ENCODE measurements at regions not wholly inside any gene's neighbourhood (a gene's known extent, or its start where the extent isn't known, plus 50 kb on each side); places are given as distances from the start of the nearest gene placed in this dataset.

- H3K4me1 ChIP-seq (ENCODE audit: control insufficient read depth in 1 of 2, insufficient read depth in 2 of 2, low read length in 2 of 2), result no peaks in the 10 kb centered on the region
- H3K27me3 ChIP-seq (ENCODE audit: control insufficient read depth in 1 of 2, insufficient read depth in 2 of 2, low read length in 1 of 2), result no peaks in the 10 kb centered on the region
- ATAC-seq (ENCODE audit: low FRiP score) (no peak), DNase-seq (no peak)
- intact Hi-C loops (cut with DNase I), result loop anchor here in 1 of 2 donors (10.0 kb wide), 1 partner anchor 132 kb away; no protein-coding TSS in a partner anchor
- H3K9me3 ChIP-seq (ENCODE audit: control insufficient read depth, low read length), result no peaks in the 10 kb centered on the region
- no peaks in the 10 kb centered on the region for H3K36me3 ChIP-seq (ENCODE audit: control insufficient read depth in 1 of 2, insufficient read depth in 2 of 2, low read length in 1 of 2)
- WGBS, 2 donors, result 81 to 93% methylated on average over 1 of the region's 1 CpG
- no peak overlapping the region for H3K27ac ChIP-seq (ENCODE audit: low read depth in 1 of 2, low read length in 2 of 2)
- H3K4me3 ChIP-seq (ENCODE audit: low read length in 2 of 2), result no peak overlapping the region
Measured at GRCh38 chr21:28152732-28153131, 839.9 kb downstream of the LTN1 start.

- Histone ChIP-seq H3K27me3 (ENCODE audit: control insufficient read depth in 1 of 2, insufficient read depth in 2 of 2, low read length in 1 of 2) (no peaks in the 10 kb centered on the region), H3K27ac (ENCODE audit: low read depth in 1 of 2, low read length in 2 of 2) (no peak overlapping the region), H3K4me1 (ENCODE audit: control insufficient read depth in 1 of 2, insufficient read depth in 2 of 2, low read length in 2 of 2) (no peaks in the 10 kb centered on the region), H3K4me3 (ENCODE audit: low read length in 2 of 2) (no peak overlapping the region), H3K36me3 (ENCODE audit: control insufficient read depth in 1 of 2, insufficient read depth in 2 of 2, low read length in 1 of 2) (no peaks in the 10 kb centered on the region), H3K9me3 (ENCODE audit: control insufficient read depth, low read length) (no peaks in the 10 kb centered on the region)
- DNase-seq, result no peak
- ATAC-seq (ENCODE audit: low FRiP score), result no peak
- intact Hi-C loops (cut with DNase I), result loop anchor here in 1 of 2 donors (10.0 kb wide), 1 partner anchor 133 kb away; no protein-coding TSS in a partner anchor
- 95 to 96% methylated on average over 2 of the region's 2 CpGs for whole genome bisulfite sequencing, 2 donors
Measured at GRCh38 chr21:28151758-28152157, 840.9 kb downstream of the LTN1 start.

- intact Hi-C loops (cut with DNase I), result loop anchor here in 1 of 2 donors (10.0 kb wide), 1 partner anchor 134 kb away; no protein-coding TSS in a partner anchor
- WGBS, 2 donors, result 96% methylated on average over 2 of the region's 2 CpGs
- no peaks in the 10 kb centered on the region for H3K4me1 ChIP-seq (ENCODE audit: control insufficient read depth in 1 of 2, insufficient read depth in 2 of 2, low read length in 2 of 2)
Measured at GRCh38 chr21:28150778-28151177, 841.9 kb downstream of the LTN1 start.

GRCh38 chr21:28148400-28149064 lies 844.1 kb downstream of the LTN1 start:
- H3K4me3 ChIP-seq (ENCODE audit: low read length in 2 of 2), result no peak overlapping the region
- DNase-seq (no peak), ATAC-seq (ENCODE audit: low FRiP score) (no peak)
- WGBS, 2 donors, result 61 to 63% methylated on average over 4 of the region's 4 CpGs
- H3K27me3 ChIP-seq (ENCODE audit: control insufficient read depth in 1 of 2, insufficient read depth in 2 of 2, low read length in 1 of 2), result no peaks in the 10 kb centered on the region
- no peaks in the 10 kb centered on the region for H3K36me3 ChIP-seq (ENCODE audit: control insufficient read depth in 1 of 2, insufficient read depth in 2 of 2, low read length in 1 of 2)
- no peaks in the 10 kb centered on the region for H3K4me1 ChIP-seq (ENCODE audit: control insufficient read depth in 1 of 2, insufficient read depth in 2 of 2, low read length in 2 of 2)
- no peaks in the 10 kb centered on the region for H3K9me3 ChIP-seq (ENCODE audit: control insufficient read depth, low read length)
- no peak overlapping the region for H3K27ac ChIP-seq (ENCODE audit: low read depth in 1 of 2, low read length in 2 of 2)
- intact Hi-C loops (cut with DNase I), result no loop called here

More at GRCh38 chr21:28150778-28151177, 841.9 kb downstream of the LTN1 start:
- H3K36me3 ChIP-seq (ENCODE audit: control insufficient read depth in 1 of 2, insufficient read depth in 2 of 2, low read length in 1 of 2), result no peaks in the 10 kb centered on the region
- ATAC-seq (ENCODE audit: low FRiP score) (no peak), DNase-seq (no peak)
- no peak overlapping the region for H3K4me3 ChIP-seq (ENCODE audit: low read length in 2 of 2)
- H3K27ac ChIP-seq (ENCODE audit: low read depth in 1 of 2, low read length in 2 of 2), result no peak overlapping the region
- H3K9me3 ChIP-seq (ENCODE audit: control insufficient read depth, low read length), result no peaks in the 10 kb centered on the region
- H3K27me3 ChIP-seq (ENCODE audit: control insufficient read depth in 1 of 2, insufficient read depth in 2 of 2, low read length in 1 of 2), result no peaks in the 10 kb centered on the region

- no peaks in the 10 kb centered on the region for H3K4me1 ChIP-seq (ENCODE audit: control insufficient read depth in 1 of 2, insufficient read depth in 2 of 2, low read length in 2 of 2)
Measured at GRCh38 chr21:28144653-28145052, 848.0 kb downstream of the LTN1 start.

GRCh38 chr21:28144089-28144488 lies 848.6 kb downstream of the LTN1 start:
- no peaks in the 10 kb centered on the region for H3K9me3 ChIP-seq (ENCODE audit: control insufficient read depth, low read length)

More at GRCh38 chr21:28144653-28145052, 848.0 kb downstream of the LTN1 start:
- Histone ChIP-seq H3K27me3 (ENCODE audit: control insufficient read depth in 1 of 2, insufficient read depth in 2 of 2, low read length in 1 of 2) (no peaks in the 10 kb centered on the region), H3K4me3 (ENCODE audit: low read length in 2 of 2) (no peak overlapping the region), H3K27ac (ENCODE audit: low read depth in 1 of 2, low read length in 2 of 2) (no peak overlapping the region), H3K9me3 (ENCODE audit: control insufficient read depth, low read length) (no peaks in the 10 kb centered on the region), H3K36me3 (ENCODE audit: control insufficient read depth in 1 of 2, insufficient read depth in 2 of 2, low read length in 1 of 2) (no peaks in the 10 kb centered on the region)
- WGBS, 2 donors, result 98 to 99% methylated on average over 4 of the region's 4 CpGs
- no peak for ATAC-seq (ENCODE audit: low FRiP score)
- no peak for DNase-seq
- intact Hi-C loops (cut with DNase I), result no loop called here

GRCh38 chr21:28142697-28143096 lies 850.0 kb downstream of the LTN1 start:
- H3K4me3 ChIP-seq (ENCODE audit: low read length in 2 of 2), result no peak overlapping the region
- no peaks in the 10 kb centered on the region for H3K27me3 ChIP-seq (ENCODE audit: control insufficient read depth in 1 of 2, insufficient read depth in 2 of 2, low read length in 1 of 2)
- no peak overlapping the region for H3K27ac ChIP-seq (ENCODE audit: low read depth in 1 of 2, low read length in 2 of 2)
- H3K9me3 ChIP-seq (ENCODE audit: control insufficient read depth, low read length), result no peaks in the 10 kb centered on the region
- H3K4me1 ChIP-seq (ENCODE audit: control insufficient read depth in 1 of 2, insufficient read depth in 2 of 2, low read length in 2 of 2), result no peaks in the 10 kb centered on the region
- ATAC-seq (ENCODE audit: low FRiP score) (no peak), DNase-seq (no peak)
- H3K36me3 ChIP-seq (ENCODE audit: control insufficient read depth in 1 of 2, insufficient read depth in 2 of 2, low read length in 1 of 2), result no peaks in the 10 kb centered on the region
- intact Hi-C loops (cut with DNase I), result no loop called here

More at GRCh38 chr21:28144089-28144488, 848.6 kb downstream of the LTN1 start:
- Histone ChIP-seq H3K4me3 (ENCODE audit: low read length in 2 of 2) (no peak overlapping the region), H3K36me3 (ENCODE audit: control insufficient read depth in 1 of 2, insufficient read depth in 2 of 2, low read length in 1 of 2) (no peaks in the 10 kb centered on the region), H3K27me3 (ENCODE audit: control insufficient read depth in 1 of 2, insufficient read depth in 2 of 2, low read length in 1 of 2) (no peaks in the 10 kb centered on the region), H3K4me1 (ENCODE audit: control insufficient read depth in 1 of 2, insufficient read depth in 2 of 2, low read length in 2 of 2) (no peaks in the 10 kb centered on the region), H3K27ac (ENCODE audit: low read depth in 1 of 2, low read length in 2 of 2) (no peak overlapping the region)
- intact Hi-C loops (cut with DNase I), result no loop called here
- ATAC-seq (ENCODE audit: low FRiP score) (no peak), DNase-seq (no peak)

- DNase-seq (no peak), ATAC-seq (ENCODE audit: low FRiP score) (no peak)
- Histone ChIP-seq H3K36me3 (ENCODE audit: control insufficient read depth in 1 of 2, insufficient read depth in 2 of 2, low read length in 1 of 2) (no peaks in the 10 kb centered on the region), H3K27me3 (ENCODE audit: control insufficient read depth in 1 of 2, insufficient read depth in 2 of 2, low read length in 1 of 2) (no peaks in the 10 kb centered on the region), H3K9me3 (ENCODE audit: control insufficient read depth, low read length) (no peaks in the 10 kb centered on the region), H3K4me1 (ENCODE audit: control insufficient read depth in 1 of 2, insufficient read depth in 2 of 2, low read length in 2 of 2) (no peaks in the 10 kb centered on the region), H3K4me3 (ENCODE audit: low read length in 2 of 2) (no peak overlapping the region), H3K27ac (ENCODE audit: low read depth in 1 of 2, low read length in 2 of 2) (no peak overlapping the region)
- intact Hi-C loops (cut with DNase I), result no loop called here
- WGBS, 2 donors, result 75 to 76% methylated on average over 2 of the region's 2 CpGs
Measured at GRCh38 chr21:28138272-28138671, 854.4 kb downstream of the LTN1 start.

GRCh38 chr21:28136656-28137255 lies 855.9 kb downstream of the LTN1 start:
- H3K36me3 ChIP-seq (ENCODE audit: control insufficient read depth in 1 of 2, insufficient read depth in 2 of 2, low read length in 1 of 2), result no peaks in the 10 kb centered on the region
- no peaks in the 10 kb centered on the region for H3K27me3 ChIP-seq (ENCODE audit: control insufficient read depth in 1 of 2, insufficient read depth in 2 of 2, low read length in 1 of 2)
- no peak for ATAC-seq (ENCODE audit: low FRiP score)
- no peaks in the 10 kb centered on the region for H3K4me1 ChIP-seq (ENCODE audit: control insufficient read depth in 1 of 2, insufficient read depth in 2 of 2, low read length in 2 of 2)
- H3K4me3 ChIP-seq (ENCODE audit: low read length in 2 of 2), result no peak overlapping the region
- H3K27ac ChIP-seq (ENCODE audit: low read depth in 1 of 2, low read length in 2 of 2), result no peak overlapping the region
- H3K9me3 ChIP-seq (ENCODE audit: control insufficient read depth, low read length), result no peaks in the 10 kb centered on the region
- no peak for DNase-seq
- intact Hi-C loops (cut with DNase I), result no loop called here
- 62 to 95% methylated on average over 3 of the region's 3 CpGs for WGBS, 2 donors
